H1 (cell line): ENCODE measurements at regions not wholly inside any gene's neighbourhood (a gene's known extent, or its start where the extent isn't known, plus 50 kb on each side); places are given as distances from the start of the nearest gene placed in this dataset.

Source experiments
- CTCF ChIA-PET: fragments of 300-600 bp; sonication (Branson Sonifier 250); formaldehyde crosslinking; loops from one replicate; lab custom pipeline; 2021; ENCODE audit not compliant: partially characterized antibody; lab: Charles Lee
- POLR2A ChIA-PET: fragments of 300-600 bp; sonication (Branson Sonifier 250); formaldehyde crosslinking; loops from one replicate; lab custom pipeline; 2021; ENCODE audit warnings: inconsistent platforms; ENCODE audit not compliant: partially characterized antibody; lab: Charles Lee
- DNase-seq, 2 experiments: peaks; one replicate each; pipeline versions ENCODE4 v3.0.0 to v3.0.0-alpha.2; 2010 to 2022; ENCODE audit warnings: low spot score in 2 of 2, low read depth in 1 of 2, mixed read lengths in 1 of 2
- FAIRE-seq: peaks from 2 replicates; lab custom pipeline; 2011; peaks lifted over from hg19 to GRCh38; lab: Jason Lieb, UNC
- H2AFZ ChIP-seq: 2 replicates; pipeline ENCODE4 v1.8.1; 2012; ENCODE audit warnings: low read length, inconsistent platforms
- H2AK5ac ChIP-seq: 2 replicates; pipeline ENCODE4 v1.6.1; 2013; ENCODE audit warnings: low read depth, low read length
- H2BK120ac ChIP-seq: replicated peaks from 2 replicates; pipeline ENCODE3; 2013; ENCODE audit warnings: low read depth, low read length, inconsistent platforms
- H2BK12ac ChIP-seq: 2 replicates; pipeline ENCODE4 v1.6.1; 2013; ENCODE audit warnings: low read depth, low read length
- H2BK15ac ChIP-seq: 2 replicates; pipeline ENCODE4 v1.6.1; 2013; ENCODE audit warnings: low read length
- H2BK20ac ChIP-seq: 2 replicates; pipeline ENCODE4 v1.6.1; 2013; ENCODE audit warnings: low read length
- H2BK5ac ChIP-seq: 2 replicates; pipeline ENCODE4 v1.6.1; 2013; ENCODE audit warnings: low read depth, low read length
- H3K14ac ChIP-seq: 2 replicates; pipeline ENCODE4 v1.6.1; 2013; ENCODE audit warnings: inconsistent platforms; ENCODE audit not compliant: insufficient read length
- H3K18ac ChIP-seq: 2 replicates; pipeline ENCODE4 v1.6.1; 2013; ENCODE audit warnings: low read length; ENCODE audit errors: extremely low read depth
- H3K23ac ChIP-seq: 2 replicates; pipeline ENCODE4 v1.6.1; 2013; ENCODE audit warnings: inconsistent platforms; ENCODE audit not compliant: insufficient read length
- H3K23me2 ChIP-seq: 2 replicates; pipeline ENCODE4 v1.6.1; 2013; ENCODE audit warnings: low read depth, low read length
- H3K27ac ChIP-seq: 2 replicates; pipeline ENCODE4 v1.6.1; 2011; ENCODE audit warnings: low read depth, low read length, inconsistent platforms
- H3K27me3 ChIP-seq, 4 experiments: replicated peaks in 1 of 4; 1 replicate in 1 of 4; 2 replicates in 3 of 4; pipeline versions ENCODE4 v1.6.1 to v1.8.1; 2011 to 2013; ENCODE audit warnings: low read length in 3 of 4, mild to moderate bottlenecking in 3 of 4, inconsistent platforms in 2 of 4, mixed read lengths in 2 of 4, moderate library complexity in 1 of 4; ENCODE audit not compliant: control insufficient read depth in 3 of 4, insufficient read depth in 3 of 4; ENCODE audit errors: extremely low read depth in 1 of 4
- H3K36me3 ChIP-seq, 4 experiments: 2 replicates each; pipeline versions ENCODE4 v1.6.1 to v1.8.1; 2011 to 2013; ENCODE audit warnings: mild to moderate bottlenecking in 4 of 4, low read length in 3 of 4, moderate library complexity in 2 of 4, control low read depth in 1 of 4, inconsistent platforms in 1 of 4; ENCODE audit not compliant: insufficient read depth in 4 of 4, control insufficient read depth in 2 of 4
- H3K4ac ChIP-seq: replicated peaks from 2 replicates; pipeline ENCODE3; 2013; ENCODE audit warnings: low read length, low read depth, mixed read lengths, inconsistent platforms; ENCODE audit not compliant: insufficient read length
- H3K4me1 ChIP-seq, 4 experiments: replicated peaks in 1 of 4; 1 replicate in 1 of 4; 2 replicates in 3 of 4; pipeline versions ENCODE4 v1.6.1 to v1.8.1; 2011 to 2013; ENCODE audit warnings: low read length in 3 of 4, inconsistent platforms in 2 of 4, mixed read lengths in 1 of 4; ENCODE audit not compliant: insufficient read depth in 4 of 4, control insufficient read depth in 3 of 4
- H3K4me2 ChIP-seq, 2 experiments: 2 replicates each; pipeline versions ENCODE4 v1.6.1 to v1.8.1; 2011 to 2013; ENCODE audit warnings: low read depth in 2 of 2, low read length in 2 of 2, control low read depth in 1 of 2, inconsistent platforms in 1 of 2, mild to moderate bottlenecking in 1 of 2; ENCODE audit not compliant: insufficient read depth in 1 of 2
- H3K4me3 ChIP-seq, 4 experiments: fragments of 200-600, 300-600 bp in 1 of 4; sonication (generic), shearing (Covaris generic), sonication (Bioruptor Twin) in 1 of 4; 2 replicates each; pipeline versions ENCODE4 v1.5.1 to v1.8.1; 2011 to 2016; ENCODE audit warnings: low read length in 4 of 4, low read depth in 3 of 4, control low read depth in 2 of 4, inconsistent platforms in 2 of 4, mild to moderate bottlenecking in 2 of 4, mixed read lengths in 1 of 4, moderate library complexity in 1 of 4; ENCODE audit not compliant: insufficient read depth in 2 of 4; ENCODE audit errors: extremely low read depth in 1 of 4
- H3K56ac ChIP-seq: replicated peaks from 2 replicates; pipeline ENCODE3; 2013; ENCODE audit warnings: low read depth, mild to moderate bottlenecking, mixed read lengths, low read length, inconsistent platforms; ENCODE audit not compliant: insufficient read length
- H3K79me1 ChIP-seq: 2 replicates; pipeline ENCODE4 v1.6.1; 2013; ENCODE audit warnings: low read depth, low read length, control low read depth
- H3K79me2 ChIP-seq, 2 experiments: 2 replicates each; pipeline versions ENCODE4 v1.6.1 to v1.8.1; 2012 to 2013; ENCODE audit warnings: low read length in 2 of 2, mild to moderate bottlenecking in 2 of 2, inconsistent platforms in 1 of 2; ENCODE audit not compliant: insufficient read depth in 2 of 2, control insufficient read depth in 1 of 2
- H3K9ac ChIP-seq, 4 experiments: replicated peaks in 1 of 4; 1 replicate in 1 of 4; 2 replicates in 3 of 4; pipeline versions ENCODE4 v1.6.1 to v1.8.1; 2011 to 2013; ENCODE audit warnings: low read depth in 3 of 4, low read length in 3 of 4, control low read depth in 2 of 4, mild to moderate bottlenecking in 2 of 4, moderate library complexity in 2 of 4, inconsistent platforms in 1 of 4; ENCODE audit errors: extremely low read depth in 1 of 4
- H3K9me3 ChIP-seq, 2 experiments: 2 replicates each; pipeline versions ENCODE4 v1.6.1 to v1.8.1; 2012 to 2013; ENCODE audit warnings: mild to moderate bottlenecking in 2 of 2, moderate library complexity in 2 of 2, control low read depth in 1 of 2, inconsistent platforms in 1 of 2, low read depth in 1 of 2, low read length in 1 of 2, mixed read lengths in 1 of 2; ENCODE audit not compliant: insufficient read depth in 2 of 2
- H4K20me1 ChIP-seq, 2 experiments: replicated peaks in 1 of 2; 2 replicates each; pipeline versions ENCODE3 to v1.8.1; 2011 to 2013; ENCODE audit warnings: inconsistent platforms in 2 of 2, low read length in 2 of 2, mild to moderate bottlenecking in 1 of 2; ENCODE audit not compliant: insufficient read depth in 2 of 2, control insufficient read depth in 1 of 2
- H4K5ac ChIP-seq: 2 replicates; pipeline ENCODE4 v1.6.1; 2013; ENCODE audit warnings: low read length, low read depth, mixed read lengths, inconsistent platforms; ENCODE audit not compliant: insufficient read length
- H4K8ac ChIP-seq: 2 replicates; pipeline ENCODE4 v1.8.0; 2013; ENCODE audit warnings: mild to moderate bottlenecking, moderate library complexity, low read length, inconsistent platforms; ENCODE audit not compliant: insufficient read depth; ENCODE audit errors: extremely low read depth
- H4K91ac ChIP-seq: replicated peaks from 2 replicates; pipeline ENCODE3; 2013; ENCODE audit warnings: low read length, mixed read lengths, inconsistent platforms; ENCODE audit not compliant: insufficient read length
- CBX8 ChIP-seq: fragments of 300-800, 300-1000 bp; sonication (generic); IDR thresholded peaks from 2 replicates; pipeline ENCODE4 v1.7.1; 2016; ENCODE audit warnings: low read depth, low read length, borderline replicate concordance
- CTBP2 ChIP-seq: IDR thresholded peaks from 2 replicates; pipeline ENCODE4 v1.7.0; 2011; ENCODE audit warnings: borderline replicate concordance, mild to moderate bottlenecking, moderate library complexity, mixed read lengths, low read length; ENCODE audit not compliant: insufficient read depth, insufficient read length
- WGBS, 2 experiments: shearing (Covaris generic) in 1 of 2; methylation state at CpG; one replicate each; pipeline versions ENCODE4 v1.1.6 to v1.1.7; 2013 to 2015; ENCODE audit warnings: low lambda C conversion rate in 2 of 2, mixed read lengths in 2 of 2, inconsistent platforms in 1 of 2, low coverage in 1 of 2, missing lambda C conversion rate in 1 of 2; ENCODE audit not compliant: insufficient replicate concordance in 2 of 2, insufficient coverage in 1 of 2, insufficient read length in 1 of 2; ENCODE audit errors: extremely low coverage in 1 of 2, missing lambda C conversion rate in 1 of 2; 5-methylcytosine and 5-hydroxymethylcytosine counted together

DNA sequence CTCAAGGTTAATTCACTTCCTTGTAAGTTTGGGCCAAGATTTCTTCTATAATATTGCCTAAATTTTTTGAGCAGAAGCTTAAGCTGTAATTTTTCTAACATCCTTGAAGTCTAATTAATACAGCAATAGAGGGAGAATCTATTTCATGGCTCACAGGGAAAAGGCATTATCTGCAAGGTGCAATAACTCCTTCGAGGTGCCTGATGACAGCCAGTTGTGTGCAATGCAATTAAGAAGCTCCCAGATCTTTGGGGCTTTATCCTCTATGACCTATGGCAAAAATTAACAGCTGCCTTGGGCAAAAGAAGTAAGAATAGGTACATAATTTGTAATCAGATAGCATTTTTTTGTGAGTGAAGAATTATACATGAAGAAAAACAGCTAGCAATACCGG, 554.6 kb upstream of the SALL3 start:
- Histone ChIP-seq H2BK5ac (no peak overlapping the region), H4K91ac (no peak overlapping the region), H3K23ac (no peak overlapping the region), H2BK20ac (no peak overlapping the region), H3K9me3 (no peaks in the 10 kb centered on the region), H3K4ac (no peak overlapping the region), H3K4me2 (no peak overlapping the region), H4K20me1 (no peaks in the 10 kb centered on the region), H2BK15ac (no peak overlapping the region), H3K9ac (no peak overlapping the region), H3K79me2 (no peaks in the 10 kb centered on the region), H2AK5ac (no peak overlapping the region), H4K5ac (no peak overlapping the region), H3K14ac (no peak overlapping the region), H2BK12ac (no peak overlapping the region), H3K36me3 (no peaks in the 10 kb centered on the region), H4K8ac (no peak overlapping the region), H3K23me2 (no peaks in the 10 kb centered on the region), H3K4me3 (no peak overlapping the region), H3K4me1 (no peaks in the 10 kb centered on the region), H3K56ac (no peak overlapping the region), H2BK120ac (no peak overlapping the region), H3K18ac (no peak overlapping the region), H3K27ac (no peak overlapping the region), H2AFZ (no peak overlapping the region), H3K27me3 (no peaks in the 10 kb centered on the region), H3K79me1 (no peaks in the 10 kb centered on the region)
- ChIA-PET CTCF (interaction anchor here (0.6 kb wide), 1 partner anchor 14 kb away, joined by 3 read pairs; no protein-coding TSS in a partner anchor), POLR2A (no interaction called here)
- DNase-seq (no peak), FAIRE-seq (no peak)
- TF ChIP-seq CBX8 (no peak), CTBP2 (no peak)
- WGBS, 2 experiments: 84% methylated on average over 2 of the region's 2 CpGs; no CpG with 5 or more reads in 1 of the 2 experiments
